GM12878 (cell line): ENCODE measurements at regions not wholly inside any gene's neighbourhood (a gene's known extent, or its start where the extent isn't known, plus 50 kb on each side); places are given as distances from the start of the nearest gene placed in this dataset.

Experiments used
- ATAC-seq: fragments of 200-7000 bp; cut with Tn5 transposase; 3 replicates; pipeline ENCODE4 v1.9.1; 2020; ENCODE audit warnings: mild to moderate bottlenecking, moderate library complexity
- BruUV-seq: library from RNA; stranded (reverse); fragments of 400-500 nt; replicated peaks from 2 replicates; lab custom pipeline; 2021; lab: Mats Ljungman, UMichigan
- CTCF ChIA-PET: fragments of 300-600 bp; sonication (Branson Sonifier 250); formaldehyde crosslinking; extraction: SDS; loops from one replicate; lab custom pipeline; 2021; ENCODE audit warnings: inconsistent platforms; lab: Yijun Ruan, JAX
- POLR2A ChIA-PET: fragments of 350-600 bp; formaldehyde crosslinking; extraction: SDS; loops from one replicate; lab custom pipeline; 2021; ENCODE audit warnings: inconsistent platforms; lab: Charles Lee
- RAD21 ChIA-PET: fragments of 300-600 bp; sonication (Branson Sonifier 250); formaldehyde crosslinking; loops from one replicate; lab custom pipeline; 2023; ENCODE audit warnings: antibody characterized with exemption; ENCODE audit not compliant: unreplicated experiment; lab: Charles Lee
- SMC1A ChIA-PET: fragments of 300-600 bp; sonication (Branson Sonifier 250); formaldehyde crosslinking; loops from one replicate; lab custom pipeline; 2023; ENCODE audit not compliant: unreplicated experiment, uncharacterized antibody; lab: Charles Lee
- DNase-seq: peaks from one replicate; pipeline ENCODE4 v3.0.0-alpha.2; 2011; ENCODE audit warnings: low read depth, low spot score
- FAIRE-seq: peaks from 3 replicates; lab custom pipeline; 2011; peaks lifted over from hg19 to GRCh38; lab: Jason Lieb, UNC
- H2AFZ ChIP-seq: 2 replicates; pipeline ENCODE4 v1.6.0; 2011; ENCODE audit warnings: low read depth, low read length, control low read depth; ENCODE audit not compliant: control insufficient read depth
- H3K27ac ChIP-seq: 2 replicates; pipeline ENCODE4 v1.5.1; 2011; ENCODE audit warnings: control low read depth; ENCODE audit not compliant: control insufficient read depth, insufficient read depth
- H3K27me3 ChIP-seq, 2 experiments: replicated peaks in 1 of 2; 2 replicates each; pipeline versions ENCODE4 v1.6.0 to v1.6.1; 2011; ENCODE audit warnings: low read length in 1 of 2; ENCODE audit not compliant: control insufficient read depth in 2 of 2, insufficient read depth in 2 of 2
- H3K36me3 ChIP-seq, 2 experiments: 2 replicates each; pipeline ENCODE4 v1.5.1; 2011; ENCODE audit warnings: low read length in 1 of 2; ENCODE audit not compliant: control insufficient read depth in 2 of 2, insufficient read depth in 2 of 2
- H3K4me1 ChIP-seq: 2 replicates; pipeline ENCODE4 v1.6.1; 2011; ENCODE audit warnings: mild to moderate bottlenecking, low read length, moderate library complexity, mixed read lengths; ENCODE audit not compliant: control insufficient read depth, insufficient read depth
- H3K4me2 ChIP-seq: 2 replicates; pipeline ENCODE4 v1.6.0; 2011; ENCODE audit warnings: control low read depth; ENCODE audit not compliant: control insufficient read depth, insufficient read depth
- H3K4me3 ChIP-seq: fragments of 200-600 bp; sonication (generic); 2 replicates; pipeline ENCODE4 v1.5.1; 2016
- H3K79me2 ChIP-seq: 2 replicates; pipeline ENCODE4 v1.6.0; 2011; ENCODE audit warnings: low read length; ENCODE audit not compliant: control insufficient read depth, insufficient read depth
- H3K9ac ChIP-seq: 2 replicates; pipeline ENCODE4 v1.8.0; 2011; ENCODE audit warnings: low read length, control low read depth, mixed read lengths; ENCODE audit not compliant: control insufficient read depth, insufficient read depth
- H3K9me3 ChIP-seq: replicated peaks from 3 replicates; pipeline ENCODE4 v1.5.1; 2011; ENCODE audit warnings: mild to moderate bottlenecking, low read length; ENCODE audit not compliant: control insufficient read depth, insufficient read depth
- H4K20me1 ChIP-seq: 2 replicates; pipeline ENCODE4 v1.6.0; 2011; ENCODE audit not compliant: control insufficient read depth, insufficient read depth
- CEBPB ChIP-seq, 2 experiments: fragments of 150-350 bp in 1 of 2; IDR thresholded peaks; 2 replicates each; pipeline ENCODE4 v1.6.1; 2012 to 2014; ENCODE audit warnings: low read depth in 2 of 2, low read length in 2 of 2, borderline replicate concordance in 1 of 2, inconsistent platforms in 1 of 2
- CREM ChIP-seq: IDR thresholded peaks from 2 replicates; pipeline ENCODE4 v1.6.1; 2014; ENCODE audit warnings: antibody characterized with exemption, low read depth
- DPF2 ChIP-seq: fragments of 450-650 bp; IDR thresholded peaks from 2 replicates; pipeline ENCODE4 v1.6.1; 2017; ENCODE audit warnings: mild to moderate bottlenecking
- EZH2 ChIP-seq: IDR thresholded peaks from 2 replicates; pipeline ENCODE4 v1.6.1; 2012; ENCODE audit warnings: low read depth, mild to moderate bottlenecking, control low read depth, inconsistent platforms, low read length, borderline replicate concordance; ENCODE audit not compliant: control insufficient read depth
- GATAD2B ChIP-seq: fragments of 450-650 bp; conservative IDR thresholded peaks from 2 replicates; pipeline ENCODE4 v1.6.1; 2017; ENCODE audit warnings: low read depth, mild to moderate bottlenecking, moderate library complexity
- JUND ChIP-seq: IDR thresholded peaks from 2 replicates; pipeline ENCODE4 v1.6.1; 2012; ENCODE audit warnings: low read depth, mild to moderate bottlenecking, low read length, improper control_type of control experiment, moderate library complexity
- KDM1A ChIP-seq: fragments of 200-600 bp; sonication (generic); IDR thresholded peaks from 2 replicates; pipeline ENCODE4 v1.6.1; 2016; ENCODE audit warnings: borderline replicate concordance
- NFYA ChIP-seq: IDR thresholded peaks from 2 replicates; pipeline ENCODE4 v1.6.1; 2011; ENCODE audit warnings: low read depth, mild to moderate bottlenecking, low read length, improper control_type of control experiment, borderline replicate concordance
- NR2C1 ChIP-seq: fragments of 450-650 bp; IDR thresholded peaks from 2 replicates; pipeline ENCODE4 v1.6.1; 2017; ENCODE audit warnings: antibody characterized with exemption, mild to moderate bottlenecking, moderate library complexity
- RAD51 ChIP-seq: fragments of 450-650 bp; IDR thresholded peaks from 2 replicates; pipeline ENCODE4 v1.6.1; 2016; ENCODE audit warnings: moderate library complexity, mild to moderate bottlenecking, inconsistent platforms
- RUNX3 ChIP-seq: IDR thresholded peaks from 2 replicates; pipeline ENCODE4 v1.6.1; 2012; ENCODE audit warnings: low read length, inconsistent platforms
- YBX1 ChIP-seq: fragments of 450-650 bp; IDR thresholded peaks from 2 replicates; pipeline ENCODE4 v1.6.1; 2016; ENCODE audit warnings: antibody characterized with exemption
- WGBS: methylation state at CpG from one replicate; pipeline ENCODE4 v1.1.6; 2016; ENCODE audit warnings: low lambda C conversion rate; ENCODE audit not compliant: insufficient replicate concordance, insufficient coverage; ENCODE audit errors: missing lambda C conversion rate; 5-methylcytosine and 5-hydroxymethylcytosine counted together
- in situ Hi-C: fragments of 300-500 bp; cut with MboI; formaldehyde crosslinking; loops from 9 replicates; pipeline ENCODE4 v1.14.3; 2018; ENCODE audit warnings: mixed read lengths
- intact Hi-C: fragments of 100-400 bp; cut with micrococcal nuclease; formaldehyde crosslinking; loops from one replicate; pipeline ENCODE4 v1.14.2; 2022; ENCODE audit not compliant: unreplicated experiment
- TF ChIP-seq, protein P1 (sequence below): IDR thresholded peaks from 2 replicates; pipeline ENCODE4 v1.6.1; 2011; ENCODE audit warnings: borderline replicate concordance, low read depth, mild to moderate bottlenecking, moderate library complexity, mixed read lengths, low read length; ENCODE audit not compliant: insufficient read depth; ENCODE audit errors: extremely low read length
- TF ChIP-seq, protein P2 (sequence below): IDR thresholded peaks from 2 replicates; pipeline ENCODE4 v1.6.1; 2012; ENCODE audit warnings: low read depth, low read length, improper control_type of control experiment
- TF ChIP-seq, protein P3 (sequence below): IDR thresholded peaks from 2 replicates; pipeline ENCODE4 v1.6.1; 2012; ENCODE audit warnings: low read depth, low read length, improper control_type of control experiment

DNA sequence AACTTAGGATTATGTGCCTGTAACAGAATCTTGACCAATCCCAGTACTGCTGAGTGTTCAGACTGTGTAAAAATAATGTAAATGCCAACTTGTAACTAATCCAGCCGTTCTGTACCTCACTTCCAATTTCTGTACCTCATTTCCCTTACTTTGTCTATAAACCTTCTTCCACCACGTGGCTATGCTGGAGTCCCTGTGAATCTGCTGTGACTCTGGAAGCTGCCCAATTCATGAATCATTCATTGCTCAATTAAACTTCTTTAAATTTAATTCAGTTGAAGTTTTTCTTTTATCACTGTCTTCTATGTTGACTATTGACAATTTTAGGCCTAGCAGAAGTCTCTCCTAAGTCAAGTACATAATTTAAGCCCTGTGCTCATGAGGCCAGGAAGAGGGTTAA is 215.3 kb upstream of the RHOBTB1 start (continued):
- TF ChIP-seq JUND = no peak
- no peak for TF ChIP-seq RAD51
- TF ChIP-seq GATAD2B = no peak

DNA sequence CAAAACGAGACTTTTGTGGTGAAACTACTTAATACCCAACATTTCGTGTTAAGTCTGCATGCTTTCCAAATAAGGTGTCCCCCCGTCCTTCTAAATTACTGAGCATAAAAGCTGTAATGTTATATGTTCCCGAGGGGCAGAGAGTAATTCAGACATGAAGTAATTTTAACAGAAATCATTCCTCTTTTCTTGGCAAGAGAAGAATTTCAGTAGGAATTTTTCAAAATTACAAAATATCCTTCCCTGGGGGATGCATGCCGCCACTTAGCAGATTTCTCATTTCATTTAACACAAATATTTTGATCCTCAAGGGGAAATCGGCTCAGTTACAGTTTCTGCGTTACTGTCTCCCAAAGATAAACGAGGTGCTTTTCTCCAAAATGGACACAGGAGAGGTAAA is 213.2 kb upstream of the RHOBTB1 start:
- in situ Hi-C loops = no loop called here
- no peak for FAIRE-seq
- Histone ChIP-seq H3K27ac (no peak overlapping the region), H3K79me2 (no peaks in the 10 kb centered on the region), H3K27me3 (no peaks in the 10 kb centered on the region), H4K20me1 (no peaks in the 10 kb centered on the region), H3K4me3 (no peak overlapping the region), H3K4me1 (no peaks in the 10 kb centered on the region), H3K4me2 (no peak overlapping the region), H3K36me3 (no peaks in the 10 kb centered on the region), H2AFZ (no peak overlapping the region), H3K9ac (no peak overlapping the region), H3K9me3 (no peaks in the 10 kb centered on the region)
- SMC1A ChIA-PET = interaction anchor here (0.7 kb wide), 1 partner anchor 131 kb away, joined by 3 read pairs; no protein-coding TSS in a partner anchor
- intact Hi-C loops = no loop called here
- CTCF ChIA-PET = no interaction called here
- TF ChIP-seq KDM1A (no peak), CREM (no peak), EZH2 (no peak), DPF2 (no peak), NR2C1 (no peak), NFYA (no peak), YBX1 (no peak), CEBPB (IDR thresholded peaks at IDR 0.05; ENCODE audit: borderline replicate concordance in 1 of 2, low read depth in 2 of 2, low read length in 2 of 2) (no peak), RUNX3 (no peak)
- TF ChIP-seq, protein P1, sequence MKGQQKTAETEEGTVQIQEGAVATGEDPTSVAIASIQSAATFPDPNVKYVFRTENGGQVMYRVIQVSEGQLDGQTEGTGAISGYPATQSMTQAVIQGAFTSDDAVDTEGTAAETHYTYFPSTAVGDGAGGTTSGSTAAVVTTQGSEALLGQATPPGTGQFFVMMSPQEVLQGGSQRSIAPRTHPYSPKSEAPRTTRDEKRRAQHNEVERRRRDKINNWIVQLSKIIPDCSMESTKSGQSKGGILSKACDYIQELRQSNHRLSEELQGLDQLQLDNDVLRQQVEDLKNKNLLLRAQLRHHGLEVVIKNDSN = no peak
- TF ChIP-seq, protein P2, sequence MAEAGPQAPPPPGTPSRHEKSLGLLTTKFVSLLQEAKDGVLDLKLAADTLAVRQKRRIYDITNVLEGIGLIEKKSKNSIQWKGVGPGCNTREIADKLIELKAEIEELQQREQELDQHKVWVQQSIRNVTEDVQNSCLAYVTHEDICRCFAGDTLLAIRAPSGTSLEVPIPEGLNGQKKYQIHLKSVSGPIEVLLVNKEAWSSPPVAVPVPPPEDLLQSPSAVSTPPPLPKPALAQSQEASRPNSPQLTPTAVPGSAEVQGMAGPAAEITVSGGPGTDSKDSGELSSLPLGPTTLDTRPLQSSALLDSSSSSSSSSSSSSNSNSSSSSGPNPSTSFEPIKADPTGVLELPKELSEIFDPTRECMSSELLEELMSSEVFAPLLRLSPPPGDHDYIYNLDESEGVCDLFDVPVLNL = no peak
- TF ChIP-seq, protein P3, sequence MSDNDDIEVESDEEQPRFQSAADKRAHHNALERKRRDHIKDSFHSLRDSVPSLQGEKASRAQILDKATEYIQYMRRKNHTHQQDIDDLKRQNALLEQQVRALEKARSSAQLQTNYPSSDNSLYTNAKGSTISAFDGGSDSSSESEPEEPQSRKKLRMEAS = no peak
- 15% methylated on average over 8 of the region's 8 CpGs for WGBS
- ATAC-seq = no peak
- POLR2A ChIA-PET = no interaction called here
- BruUV-seq = no TSS peak
- RAD21 ChIA-PET = no interaction called here
- no peak for DNase-seq
